Spleen (tissue), 7 donors: ENCODE measurements at regions not wholly inside any gene's neighbourhood (a gene's known extent, or its start where the extent isn't known, plus 50 kb on each side); places are given as distances from the start of the nearest gene placed in this dataset.

ENCODE experiments used
- CTCF ChIP-seq, 11 experiments: fragments of 200-600 bp in 7 of 11; fragments of 450-650 bp in 4 of 11; sonication (generic) in 4 of 11; IDR thresholded peaks in 8 of 11; conservative IDR thresholded peaks in 3 of 11; 1 replicate in 7 of 11; 2 replicates in 4 of 11; pipeline versions ENCODE4 v1.4.0 to v1.8.0; 2016 to 2021; ENCODE audit warnings: antibody characterized with exemption in 11 of 11, inconsistent platforms in 4 of 11, mild to moderate bottlenecking in 1 of 11
- POLR2A ChIP-seq, 3 donors: fragments of 450-650 bp; IDR thresholded peaks; one replicate each; pipeline ENCODE4 v1.5.1; 2017; ENCODE audit warnings: antibody characterized with exemption in 3 of 3, mild to moderate bottlenecking in 1 of 3
- donor health status: DM: no; HTN: no; CAD: no; lungs with moderate emphysema.
- donor health status: DM: no; HTN: no; CAD: no.
- donor health status: DM: no; HTN: no; CAD: no.

- TF ChIP-seq CTCF (IDR thresholded peaks at IDR 0.05 in 8 of 11, conservative IDR thresholded peaks at IDR 0.05 in 3 of 11) (no peak), POLR2A (IDR thresholded peaks at IDR 0.05) (no peak)
Observed at GRCh38 chr9:18190671-18191374, 283.1 kb upstream of the ADAMTSL1 start.
